NCI-H510A treated with DMSO at 0.1 percent for 48 hours (cell line): ENCODE measurements at regions not wholly inside any gene's neighbourhood (a gene's known extent, or its start where the extent isn't known, plus 50 kb on each side); places are given as distances from the start of the nearest gene placed in this dataset.
"Not testable (repeated sequence)": the region's sequence is repeated elsewhere in the genome, so short reads cannot be mapped to it uniquely, and the experiment has no call there.

Source experiments
- DNase-seq: peaks from one replicate; lab custom pipeline; 2025; lab: John Stamatoyannopoulos, UW

- DNase-seq: no peak
These were observed 110.4 kb upstream of the RORA start for GRCh38 chr15:61339516-61339915.

DNA sequence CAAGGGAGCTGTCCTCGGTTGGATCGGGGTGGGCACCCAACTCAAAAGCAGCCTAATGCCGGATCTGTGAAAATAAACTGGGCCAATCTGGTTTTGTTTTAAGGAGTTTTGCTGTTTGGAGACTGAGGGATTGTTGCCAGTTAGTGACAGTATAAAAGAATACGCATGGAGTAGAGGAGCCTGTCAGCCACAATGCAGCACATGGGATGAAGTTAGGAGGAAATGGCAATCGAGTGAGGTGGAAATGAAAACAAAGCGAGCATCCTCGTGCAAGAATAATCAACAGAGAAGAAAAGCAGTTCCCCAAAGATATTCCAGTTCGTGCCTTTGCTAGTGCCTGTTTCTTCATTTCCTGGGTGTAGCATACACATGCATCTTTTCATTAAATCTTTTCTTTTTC is 108.4 kb upstream of the RORA start:
- no peak for DNase-seq

DNA sequence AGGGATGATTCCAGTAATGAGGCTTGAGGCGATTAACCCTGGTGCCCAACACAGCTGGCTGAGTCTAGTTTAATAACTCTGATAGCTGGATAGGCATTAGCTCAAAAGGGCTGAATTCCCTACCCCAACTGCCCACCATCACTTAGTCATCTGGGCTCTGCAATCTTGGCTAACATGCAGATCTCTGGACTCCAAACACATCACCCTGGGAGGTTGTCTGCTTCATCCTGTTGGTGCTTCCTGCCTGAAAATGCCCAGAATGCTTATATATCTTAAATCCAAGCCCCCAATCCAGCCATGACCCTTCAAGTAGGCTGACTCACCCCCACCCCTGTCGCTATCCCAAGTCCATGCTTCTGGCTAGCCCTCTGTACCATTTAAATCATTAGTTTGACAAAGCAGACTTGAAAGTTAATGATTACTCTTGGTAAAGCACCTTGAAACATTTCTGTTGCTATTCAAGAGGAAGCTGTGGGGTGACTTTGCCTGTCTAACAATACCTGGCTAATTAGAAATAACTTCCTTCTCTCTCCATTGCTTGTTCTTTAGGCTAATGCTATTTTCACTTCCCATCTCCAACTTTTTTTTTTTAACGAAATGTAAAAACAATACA is 107.0 kb upstream of the RORA start:
- no peak for DNase-seq

DNA sequence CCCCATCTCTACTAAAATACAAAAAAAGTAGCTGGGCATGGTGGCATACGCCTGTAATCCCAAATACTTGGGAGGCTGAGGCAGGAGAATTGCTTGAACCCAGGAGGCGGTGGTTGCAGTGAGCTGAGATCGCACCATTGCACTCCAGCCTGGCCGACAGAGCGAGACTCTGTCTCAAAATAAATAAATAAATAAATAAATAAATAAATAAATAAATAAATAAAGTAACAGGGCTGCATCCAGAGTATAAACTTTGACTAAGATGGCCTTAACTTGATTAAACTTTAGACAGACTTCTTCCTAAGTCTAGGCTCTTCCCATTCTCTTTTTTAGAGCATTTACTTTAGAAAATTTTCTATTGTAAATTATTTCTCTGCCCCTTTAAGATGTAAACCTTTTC is 105.6 kb upstream of the RORA start:
- DNase-seq: not testable (repeated sequence)

DNA sequence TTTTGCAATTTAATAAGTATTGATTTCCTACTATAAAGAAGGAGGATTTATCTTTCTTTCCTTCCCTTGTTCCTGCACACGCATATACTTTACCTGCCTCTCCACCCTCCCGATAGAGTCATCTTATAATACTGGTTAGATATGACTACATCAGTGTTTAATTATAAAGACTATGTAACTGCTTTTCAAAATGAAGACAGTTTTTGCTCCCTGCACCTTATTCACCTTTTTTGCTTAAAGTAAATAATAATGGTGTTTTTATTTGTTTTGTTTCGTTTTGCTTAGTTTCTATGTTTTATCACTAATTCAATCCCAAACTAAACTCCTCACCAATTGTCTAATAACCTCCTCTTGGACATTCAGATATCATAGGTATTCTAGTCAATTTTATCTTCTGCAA is 101.9 kb upstream of the RORA start:
- DNase-seq: no peak

GRCh38 chr15:61327019-61327631 is 98.0 kb upstream of the RORA start:
- peak; percentile 90 for DNase-seq

GRCh38 chr15:61319892-61320291 is 90.8 kb upstream of the RORA start:
- no peak for DNase-seq

- DNase-seq: no peak
These were observed 89.9 kb upstream of the RORA start for GRCh38 chr15:61318802-61319525.

DNA sequence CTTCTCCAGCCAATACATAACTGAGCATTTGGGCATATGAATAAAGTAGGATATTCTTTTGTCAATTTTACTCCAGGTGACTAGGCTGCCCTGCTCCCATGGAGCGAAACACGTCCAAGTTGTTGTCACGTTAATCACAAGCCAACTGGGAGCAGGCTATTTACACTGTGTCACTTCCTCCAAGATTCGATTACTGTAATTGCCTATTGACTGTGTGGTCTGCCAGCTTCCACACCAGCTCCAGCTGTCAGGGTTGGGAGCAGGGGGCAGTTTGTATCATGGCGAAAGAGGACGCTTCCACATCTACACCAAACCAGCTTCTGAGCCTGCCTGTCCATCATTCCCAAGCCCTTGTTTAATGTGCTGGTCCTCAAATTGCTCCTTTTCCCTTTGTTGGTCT is 89.2 kb upstream of the RORA start:
- DNase-seq: peak; percentile 27

- DNase-seq: no peak
These were observed 86.4 kb upstream of the RORA start for GRCh38 chr15:61315471-61315870.

DNA sequence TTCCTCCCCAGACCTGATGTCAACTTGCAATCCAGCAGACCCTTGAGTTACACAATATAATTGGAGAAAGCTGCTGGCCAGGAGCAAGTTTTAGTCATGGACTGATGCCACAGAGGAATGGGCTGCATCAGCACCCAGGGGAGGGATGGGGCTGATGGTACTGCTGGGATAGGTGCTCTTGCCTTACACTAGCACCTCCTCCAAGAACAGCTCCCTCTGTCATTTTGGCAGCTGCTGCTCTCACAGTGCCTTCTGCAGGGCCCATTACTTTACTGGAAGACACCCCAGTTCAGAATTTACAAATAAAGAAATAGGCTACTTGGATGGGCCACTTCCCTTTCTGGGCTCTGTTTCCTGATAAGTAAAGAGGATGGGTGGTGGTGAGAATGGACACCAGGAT is 85.3 kb upstream of the RORA start:
- DNase-seq: no peak

- DNase-seq: no peak
These were observed 80.5 kb upstream of the RORA start for GRCh38 chr15:61309617-61310016.

DNA sequence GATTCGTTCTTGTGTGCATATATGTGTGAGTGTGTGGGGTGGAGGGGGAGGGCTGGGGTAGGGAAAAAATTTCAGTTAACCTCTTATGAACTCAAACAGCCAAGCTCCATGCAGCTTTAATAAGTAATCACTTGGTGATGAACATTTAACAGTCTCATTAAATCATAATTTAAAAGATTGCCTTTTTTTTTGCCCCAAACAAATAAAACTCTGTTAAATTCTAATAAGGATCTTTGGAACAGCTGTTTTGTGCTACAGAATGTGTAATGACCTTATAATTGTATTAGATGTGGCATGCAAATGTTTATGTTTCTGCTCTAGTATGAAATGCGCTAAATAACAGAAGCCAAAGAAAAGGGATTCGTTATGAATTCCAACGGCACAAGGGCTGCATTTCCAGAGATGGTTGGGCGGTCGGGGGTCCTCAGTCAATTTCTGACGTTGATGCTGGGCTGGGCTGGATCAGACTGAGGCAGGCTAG is 80.0 kb upstream of the RORA start:
- no peak for DNase-seq

DNA sequence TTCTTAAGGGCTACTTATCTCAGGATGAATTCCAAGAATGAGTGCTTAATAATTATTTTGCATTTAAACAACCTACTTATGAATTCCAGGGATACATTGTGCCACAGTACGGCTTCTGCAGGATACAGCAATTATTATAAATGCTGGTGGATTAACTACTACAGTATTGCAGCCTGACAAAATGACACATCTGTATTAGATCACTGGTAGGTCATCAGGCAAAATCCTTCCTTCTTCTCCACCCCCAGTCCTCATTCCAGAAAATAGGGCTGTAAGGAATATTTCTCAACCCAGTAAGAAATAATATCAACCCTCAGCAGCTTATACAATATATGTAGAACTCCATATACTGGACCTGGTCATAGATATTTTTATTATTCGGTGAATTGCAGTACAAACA is 79.3 kb upstream of the RORA start:
- no peak for DNase-seq

GRCh38 chr15:61307474-61307873 is 78.4 kb upstream of the RORA start:
- DNase-seq: no peak

DNA sequence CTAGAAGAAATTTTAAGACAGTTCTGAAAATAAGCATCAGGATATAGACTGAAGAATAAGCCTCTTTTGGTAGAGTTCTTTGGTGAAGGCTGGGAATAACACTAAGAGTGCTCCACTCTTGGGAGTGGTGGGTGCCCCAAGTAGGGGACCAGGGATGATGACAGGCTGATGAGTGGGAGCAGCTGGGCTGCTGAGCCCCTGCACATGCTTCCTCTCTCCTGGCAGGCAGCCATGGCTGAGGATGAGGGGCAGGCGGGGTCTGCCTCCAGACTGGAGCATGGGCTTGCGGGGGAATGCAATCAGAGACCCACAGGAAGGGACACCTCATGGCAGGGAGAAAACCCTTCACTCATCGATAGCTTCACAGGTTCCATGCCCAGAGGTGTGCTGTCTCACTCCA is 72.6 kb upstream of the RORA start:
- no peak for DNase-seq

- no peak for DNase-seq
These were observed 70.1 kb upstream of the RORA start for GRCh38 chr15:61299075-61299763.

- DNase-seq: no peak
These were observed 66.1 kb upstream of the RORA start for GRCh38 chr15:61295239-61295638.

GRCh38 chr15:61282661-61283060 is 53.6 kb upstream of the RORA start:
- no peak for DNase-seq

- no peak for DNase-seq
These were observed 52.2 kb upstream of the RORA start for GRCh38 chr15:61281328-61281727.
